HUES48 (cell line): ENCODE measurements at regions not wholly inside any gene's neighbourhood (a gene's known extent, or its start where the extent isn't known, plus 50 kb on each side); places are given as distances from the start of the nearest gene placed in this dataset.
A peak's percentile ranks its signal among the peaks of the same experiment; 100 is the strongest.

Experiments used
- H3K27ac ChIP-seq: one replicate; pipeline ENCODE4 v1.7.0; 2013; ENCODE audit warnings: low read depth, low read length, inconsistent platforms
- H3K27me3 ChIP-seq: 2 replicates; pipeline ENCODE4 v1.6.1; 2013; ENCODE audit warnings: mild to moderate bottlenecking, low read length; ENCODE audit not compliant: control insufficient read depth, insufficient read depth
- H3K36me3 ChIP-seq: 2 replicates; pipeline ENCODE4 v1.6.1; 2013; ENCODE audit warnings: low read length; ENCODE audit not compliant: control insufficient read depth, insufficient read depth
- H3K4me1 ChIP-seq: 2 replicates; pipeline ENCODE4 v1.6.1; 2013; ENCODE audit warnings: mild to moderate bottlenecking, low read length; ENCODE audit not compliant: control insufficient read depth, insufficient read depth
- H3K4me3 ChIP-seq: 2 replicates; pipeline ENCODE4 v1.5.1; 2013; ENCODE audit warnings: mild to moderate bottlenecking, low read depth, low read length
- H3K9ac ChIP-seq: 2 replicates; pipeline ENCODE4 v1.6.1; 2013; ENCODE audit warnings: mild to moderate bottlenecking, low read depth, low read length, moderate library complexity
- H3K9me3 ChIP-seq: 2 replicates; pipeline ENCODE4 v1.6.1; 2013; ENCODE audit warnings: low read length; ENCODE audit not compliant: control insufficient read depth, insufficient read depth

DNA sequence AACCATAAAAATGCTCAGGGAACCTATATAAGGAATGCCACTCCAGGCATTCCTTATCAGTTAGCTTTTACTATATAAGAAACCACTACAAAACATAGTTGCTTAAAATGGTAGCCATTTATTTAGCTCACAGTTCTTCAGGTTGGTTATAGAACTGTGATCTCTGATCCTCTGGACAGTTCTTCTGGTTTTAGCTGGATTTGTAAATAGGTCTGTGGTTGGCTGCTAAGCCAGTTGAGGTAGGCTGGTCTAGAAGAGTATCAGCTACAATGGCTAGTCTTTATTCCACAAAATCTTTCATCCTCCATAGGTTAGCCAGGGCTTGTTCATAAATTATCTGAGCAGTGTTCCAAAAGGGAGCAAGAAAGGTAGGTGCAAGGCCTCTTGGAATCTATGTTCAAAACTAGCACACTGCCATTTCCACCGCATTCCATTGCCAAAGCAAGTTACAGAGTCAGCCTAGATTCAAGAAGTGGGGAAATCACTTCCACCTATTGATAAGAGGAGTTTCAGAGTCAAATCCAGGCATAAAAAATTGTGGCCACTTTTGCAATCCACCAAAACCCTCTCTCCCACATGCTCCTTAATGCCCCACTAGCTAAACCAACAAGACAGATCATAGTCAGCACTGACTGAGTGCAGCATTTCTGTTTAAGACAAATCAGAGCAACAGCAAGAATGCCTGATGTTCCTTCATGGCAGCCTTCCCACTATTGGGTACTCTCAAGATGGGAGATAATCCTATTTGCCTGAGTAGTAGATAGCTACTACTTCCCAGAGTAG is 146.4 kb downstream of the IRS1 start:
- peaks cover 18% of the 10 kb centered on the region for H3K4me1 ChIP-seq
- H3K27me3 ChIP-seq = no peaks in the 10 kb centered on the region
- peaks cover 9% of the 10 kb centered on the region for H3K9me3 ChIP-seq
- H3K27ac ChIP-seq = no peak overlapping the region
- no peak overlapping the region for H3K4me3 ChIP-seq
- no peaks in the 10 kb centered on the region for H3K36me3 ChIP-seq
- no peak overlapping the region for H3K9ac ChIP-seq

DNA sequence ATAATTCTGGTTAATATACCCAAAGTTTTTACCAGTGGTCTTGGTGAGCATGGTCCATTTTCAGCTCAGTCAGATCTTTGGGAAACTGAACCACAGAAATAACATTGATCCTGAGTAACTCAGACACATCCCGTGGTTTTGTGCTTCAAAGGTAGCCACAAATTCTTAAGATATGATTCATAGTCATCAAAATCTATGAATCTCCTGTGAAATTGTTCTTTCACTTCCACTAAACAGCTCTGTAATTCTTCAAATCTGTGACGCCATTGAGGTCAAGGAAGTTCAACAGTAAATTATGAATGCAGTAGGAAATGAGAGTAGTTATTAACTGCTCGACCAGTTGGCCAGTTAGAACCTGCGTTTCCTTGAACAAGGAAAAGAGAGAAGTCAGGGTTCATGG is 147.3 kb downstream of the IRS1 start:
- Histone ChIP-seq H3K4me1 (peaks cover 18% of the 10 kb centered on the region), H3K4me3 (no peak overlapping the region), H3K27me3 (no peaks in the 10 kb centered on the region), H3K27ac (no peak overlapping the region), H3K9ac (no peak overlapping the region), H3K9me3 (peaks cover 9% of the 10 kb centered on the region), H3K36me3 (no peaks in the 10 kb centered on the region)

DNA sequence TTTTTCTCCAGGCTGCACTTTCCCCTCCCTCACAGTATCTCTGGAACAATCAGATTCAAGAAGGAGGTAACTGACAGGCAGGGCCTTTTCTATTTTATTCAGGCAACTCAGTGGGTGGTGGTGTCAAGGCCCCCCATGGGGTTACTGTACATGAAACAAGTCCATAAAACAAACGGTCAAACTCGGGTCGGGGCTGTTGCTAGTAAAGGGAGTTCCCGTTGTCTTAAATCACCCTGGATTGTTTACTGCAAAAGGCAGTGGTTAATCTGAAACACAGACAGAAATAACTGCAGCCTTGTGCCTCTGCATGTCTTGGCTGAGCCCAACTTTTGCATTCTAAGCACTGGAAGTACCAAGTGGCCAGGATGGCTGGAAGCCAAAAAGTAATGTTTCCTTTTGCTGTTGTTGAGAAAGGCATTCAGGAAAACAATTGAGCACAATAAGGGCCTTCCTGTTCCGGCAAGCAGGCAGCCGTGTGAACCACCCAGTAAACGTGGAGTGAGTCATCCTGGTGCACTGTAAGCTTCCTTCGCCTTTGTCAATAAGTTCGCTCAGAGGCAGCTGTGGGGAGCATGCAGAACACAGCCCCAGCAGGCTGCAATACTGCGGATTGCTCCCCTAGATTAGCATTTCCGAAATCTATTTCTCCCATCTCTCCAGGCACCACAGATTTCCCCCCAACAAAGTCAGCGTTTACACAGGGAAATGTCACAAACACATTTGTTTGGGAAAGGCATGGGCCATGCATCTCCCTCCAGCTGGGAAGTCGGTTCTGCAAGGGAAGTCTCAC is 149.6 kb downstream of the IRS1 start:
- Histone ChIP-seq H3K9me3 (peaks cover 9% of the 10 kb centered on the region), H3K27me3 (no peaks in the 10 kb centered on the region), H3K4me3 (no peak overlapping the region), H3K36me3 (no peaks in the 10 kb centered on the region), H3K27ac (peak overlapping the region; percentile 96), H3K4me1 (peaks cover 18% of the 10 kb centered on the region), H3K9ac (no peak overlapping the region)

DNA sequence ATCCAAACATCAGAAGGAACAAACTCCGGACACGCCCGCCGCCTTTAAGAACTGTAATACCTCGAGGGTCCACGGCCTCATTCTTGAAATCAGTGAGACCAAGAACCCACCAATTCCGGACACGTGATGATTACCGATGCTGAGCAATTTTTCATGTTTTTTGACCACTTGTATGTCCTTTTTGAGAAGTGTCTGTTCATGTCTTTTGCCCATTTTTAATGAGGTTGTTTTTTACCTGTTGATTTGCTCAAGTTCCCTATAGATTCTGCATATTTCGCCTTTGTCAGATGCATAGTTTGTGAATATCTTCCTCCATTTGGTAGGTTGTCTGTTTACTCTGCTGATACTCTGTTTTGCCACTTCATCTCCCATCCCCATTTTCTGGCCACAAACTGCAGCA is 150.4 kb downstream of the IRS1 start:
- Histone ChIP-seq H3K27me3 (no peaks in the 10 kb centered on the region), H3K27ac (peak overlapping the region; percentile 96), H3K4me3 (no peak overlapping the region; the same call in 1 of the 2 replicates), H3K4me1 (peaks cover 18% of the 10 kb centered on the region), H3K9me3 (peaks cover 9% of the 10 kb centered on the region), H3K9ac (no peak overlapping the region), H3K36me3 (no peaks in the 10 kb centered on the region)

DNA sequence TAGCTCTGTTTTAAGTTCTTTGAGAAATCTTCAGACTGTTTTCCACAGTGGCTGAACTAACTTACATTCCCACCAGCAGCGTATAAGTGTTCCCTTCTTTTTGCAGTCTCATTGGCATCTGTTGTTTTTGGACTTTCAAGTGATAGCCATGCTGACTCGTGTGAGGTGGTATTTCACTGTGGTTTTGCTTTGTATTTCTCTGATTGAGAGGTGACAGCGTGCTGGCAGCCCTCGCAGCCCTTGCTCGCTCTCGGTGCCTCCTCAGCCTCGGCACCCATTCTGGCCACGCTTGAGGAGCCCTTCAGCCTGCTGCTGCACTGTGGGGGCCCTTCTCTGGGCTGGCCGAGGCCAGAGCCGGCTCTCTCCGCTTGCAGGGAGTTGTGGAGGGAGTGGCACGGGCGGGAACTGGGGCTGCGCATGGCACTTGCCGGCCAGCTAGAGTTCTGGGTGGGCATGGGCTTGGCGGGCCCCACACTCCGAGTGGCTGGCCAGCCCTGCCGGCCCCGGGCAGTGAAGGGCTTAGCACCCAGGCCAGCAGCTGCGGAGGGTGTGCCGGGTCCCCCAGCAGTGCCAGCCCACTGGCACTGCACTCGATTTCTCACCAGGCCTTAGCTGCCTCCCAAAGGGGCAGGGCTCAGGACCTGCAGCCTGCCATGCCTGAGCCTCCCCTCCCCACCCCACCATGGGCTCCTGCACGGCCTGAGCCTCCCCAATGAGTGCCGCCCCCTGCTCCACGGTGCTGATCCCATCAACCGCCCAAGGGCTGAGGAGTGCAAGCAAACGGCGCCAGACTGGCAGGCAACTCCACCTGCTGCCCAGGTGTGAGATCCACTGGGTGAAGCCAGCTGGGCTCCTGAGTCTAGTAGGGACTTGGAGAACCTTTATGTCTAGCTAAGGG is 151.8 kb downstream of the IRS1 start:
- Histone ChIP-seq H3K9me3 (peaks cover 9% of the 10 kb centered on the region), H3K27me3 (no peaks in the 10 kb centered on the region), H3K36me3 (no peaks in the 10 kb centered on the region), H3K4me1 (peaks cover 18% of the 10 kb centered on the region), H3K4me3 (no peak overlapping the region), H3K27ac (no peak overlapping the region), H3K9ac (no peak overlapping the region)

DNA sequence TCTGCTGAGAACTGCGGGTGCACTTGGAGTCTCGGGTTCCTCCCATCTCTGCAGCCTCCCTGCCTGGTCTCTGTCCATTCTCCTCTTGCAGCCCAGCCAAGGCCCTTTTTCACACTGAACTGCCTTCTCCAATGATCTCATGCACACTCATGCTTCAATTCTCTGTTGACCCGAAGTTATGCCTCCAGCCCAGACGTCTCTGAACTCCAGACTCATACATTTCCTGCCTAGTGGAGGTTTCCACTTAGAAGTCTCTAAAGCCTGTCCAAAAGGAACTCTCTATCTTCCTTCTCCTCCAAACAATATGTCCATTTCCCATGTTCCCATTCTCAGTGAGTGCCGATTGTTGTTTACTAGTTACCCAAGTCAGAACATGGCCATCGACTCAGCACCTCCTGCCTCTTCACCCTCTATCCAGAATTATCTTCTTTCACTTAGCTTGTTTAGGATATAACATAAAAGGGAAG is 155.2 kb downstream of the IRS1 start:
- Histone ChIP-seq H3K4me3 (no peak overlapping the region), H3K36me3 (no peaks in the 10 kb centered on the region), H3K9me3 (peaks cover 8% of the 10 kb centered on the region), H3K27me3 (no peaks in the 10 kb centered on the region), H3K9ac (no peak overlapping the region), H3K27ac (no peak overlapping the region), H3K4me1 (peaks cover 5% of the 10 kb centered on the region; the same call in 1 of the 2 replicates)

DNA sequence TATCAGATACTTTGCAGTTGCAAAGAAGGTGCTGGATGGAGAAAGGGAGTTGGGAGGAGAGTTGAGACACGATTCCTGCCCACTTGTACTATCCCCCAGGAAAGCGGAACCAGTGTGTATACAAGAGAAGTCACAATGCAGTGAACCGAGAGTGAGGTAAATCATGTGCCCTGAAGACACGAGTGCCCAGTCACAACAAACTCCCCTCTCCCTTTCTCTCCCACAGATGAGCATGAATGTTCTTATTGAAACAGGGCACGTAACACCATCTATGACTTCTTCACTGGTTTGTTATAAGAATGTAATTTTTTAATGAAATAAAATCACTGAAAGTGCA is 155.7 kb downstream of the IRS1 start:
- Histone ChIP-seq H3K36me3 (no peaks in the 10 kb centered on the region), H3K4me1 (no peaks in the 10 kb centered on the region), H3K27ac (no peak overlapping the region), H3K4me3 (no peak overlapping the region), H3K27me3 (no peaks in the 10 kb centered on the region), H3K9ac (no peak overlapping the region), H3K9me3 (peaks cover 3% of the 10 kb centered on the region; the same call in 1 of the 2 replicates)

DNA sequence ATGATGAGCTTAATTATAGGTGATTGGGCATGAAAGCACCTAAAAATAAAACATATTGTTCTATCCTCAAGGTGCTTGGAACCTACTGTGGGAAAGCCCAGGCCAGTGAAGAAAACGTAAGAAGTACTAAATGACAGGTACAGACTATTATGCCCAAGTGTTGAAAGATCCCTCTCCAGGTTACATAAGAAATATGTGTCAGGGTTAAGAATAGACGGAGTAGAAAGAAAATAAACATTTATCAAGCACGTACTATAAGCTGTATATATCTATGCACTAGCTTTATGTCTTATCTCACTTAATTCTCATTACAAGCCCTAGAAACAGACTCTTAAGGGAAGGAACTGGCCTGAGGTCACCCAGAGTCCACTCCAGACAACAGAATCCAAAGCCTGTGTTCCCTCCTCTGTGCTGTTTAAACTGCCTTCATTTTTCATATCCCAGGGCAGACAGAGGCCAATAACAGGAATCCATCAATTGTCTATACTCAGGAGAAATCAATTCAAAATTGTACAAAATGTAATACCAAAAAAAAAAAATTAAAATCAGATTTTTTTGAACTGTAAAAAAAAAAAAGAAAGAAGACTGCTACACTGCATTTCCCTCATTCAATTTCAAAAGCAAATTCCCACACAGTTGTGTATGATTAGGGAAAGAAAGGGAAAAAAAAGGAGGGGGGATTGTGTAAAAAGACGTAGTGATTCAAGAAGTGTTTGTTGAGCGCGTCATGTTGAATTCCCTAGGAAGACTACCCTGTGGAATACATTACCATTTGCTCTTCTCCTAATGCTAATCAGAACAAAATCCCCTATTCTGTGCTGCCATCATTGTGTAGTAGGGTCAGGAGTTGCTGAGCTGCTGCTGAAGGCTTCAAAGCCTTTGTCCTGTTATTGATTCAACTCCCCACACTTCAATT is 156.3 kb downstream of the IRS1 start:
- H3K27me3 ChIP-seq = no peaks in the 10 kb centered on the region
- no peak overlapping the region for H3K4me3 ChIP-seq
- no peaks in the 10 kb centered on the region for H3K4me1 ChIP-seq
- H3K9me3 ChIP-seq = no peaks in the 10 kb centered on the region
- no peaks in the 10 kb centered on the region for H3K36me3 ChIP-seq
- H3K9ac ChIP-seq = no peak overlapping the region
- H3K27ac ChIP-seq = no peak overlapping the region

DNA sequence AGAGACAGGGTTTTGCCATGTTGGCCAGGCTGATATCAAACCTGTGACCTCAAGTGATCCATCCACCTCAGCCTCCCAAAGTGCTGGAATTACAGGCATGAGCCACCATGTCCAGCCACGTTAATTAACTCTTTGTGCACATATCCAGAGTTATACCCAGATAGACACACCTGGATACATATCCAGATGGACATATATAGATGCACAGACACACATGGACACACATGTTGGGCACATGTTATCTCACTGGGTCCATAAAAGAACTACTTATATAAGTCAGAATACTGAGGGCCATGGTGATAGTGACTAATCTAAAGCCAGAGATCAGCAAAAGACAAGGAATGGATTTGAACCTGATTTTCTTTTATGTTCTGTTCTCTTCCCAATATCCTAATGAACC is 158.6 kb downstream of the IRS1 start:
- no peak overlapping the region for H3K9ac ChIP-seq

DNA sequence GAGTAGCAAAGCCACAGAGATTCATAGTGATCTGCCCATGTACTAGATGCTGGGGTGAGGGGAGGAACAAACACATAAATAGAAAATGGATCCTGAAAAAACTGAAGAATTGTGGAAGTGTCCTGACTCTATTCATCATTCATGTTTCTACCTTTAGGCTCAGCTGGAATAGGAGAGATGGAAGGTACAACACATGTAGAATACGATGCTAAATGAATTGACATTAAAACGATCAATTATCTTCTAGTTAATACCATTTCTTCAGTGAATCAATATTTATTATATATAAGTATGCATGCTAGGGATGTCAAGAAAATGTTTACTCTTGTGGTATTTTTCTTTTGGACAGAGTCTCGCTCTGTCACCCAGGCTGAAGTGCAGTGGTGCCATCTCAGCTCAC is 159.1 kb downstream of the IRS1 start:
- Histone ChIP-seq H3K9ac (no peak overlapping the region), H3K4me1 (no peaks in the 10 kb centered on the region), H3K36me3 (no peaks in the 10 kb centered on the region), H3K27me3 (no peaks in the 10 kb centered on the region), H3K27ac (no peak overlapping the region), H3K4me3 (no peak overlapping the region), H3K9me3 (no peaks in the 10 kb centered on the region)

More for the DNA sequence above, 158.6 kb downstream of the IRS1 start:
- H3K4me3 ChIP-seq = no peak overlapping the region
- H3K36me3 ChIP-seq = no peaks in the 10 kb centered on the region
- H3K4me1 ChIP-seq = no peaks in the 10 kb centered on the region
- no peaks in the 10 kb centered on the region for H3K9me3 ChIP-seq
- no peak overlapping the region for H3K27ac ChIP-seq
- no peaks in the 10 kb centered on the region for H3K27me3 ChIP-seq
